Suprapubic skin (tissue), 4 donors: ENCODE measurements at regions not wholly inside any gene's neighbourhood (a gene's known extent, or its start where the extent isn't known, plus 50 kb on each side); places are given as distances from the start of the nearest gene placed in this dataset.

Experiments used
- EP300 ChIP-seq: sonication (generic); formaldehyde crosslinking; IDR thresholded peaks from one replicate; pipeline ENCODE4 v1.6.1; 2017; ENCODE audit warnings: antibody characterized with exemption
- POLR2A ChIP-seq, 2 donors: fragments of 450-650 bp; IDR thresholded peaks; one replicate each; pipeline ENCODE4 v1.6.1; 2017; ENCODE audit warnings: antibody characterized with exemption in 2 of 2, mild to moderate bottlenecking in 2 of 2, moderate library complexity in 2 of 2
- POLR2AphosphoS5 ChIP-seq, 3 donors: sonication (generic); formaldehyde crosslinking; IDR thresholded peaks; one replicate each; pipeline ENCODE4 v1.6.1; 2017; ENCODE audit warnings: antibody characterized with exemption in 3 of 3
- TF ChIP-seq, protein P1 (sequence below), 2 donors: fragments of 200-600 bp in 1 of 2; fragments of 450-650 bp in 1 of 2; sonication (generic) in 1 of 2; IDR thresholded peaks; one replicate each; pipeline ENCODE4 v1.5.1; 2016 to 2019; ENCODE audit warnings: antibody characterized with exemption in 2 of 2, mild to moderate bottlenecking in 1 of 2, moderate library complexity in 1 of 2

DNA sequence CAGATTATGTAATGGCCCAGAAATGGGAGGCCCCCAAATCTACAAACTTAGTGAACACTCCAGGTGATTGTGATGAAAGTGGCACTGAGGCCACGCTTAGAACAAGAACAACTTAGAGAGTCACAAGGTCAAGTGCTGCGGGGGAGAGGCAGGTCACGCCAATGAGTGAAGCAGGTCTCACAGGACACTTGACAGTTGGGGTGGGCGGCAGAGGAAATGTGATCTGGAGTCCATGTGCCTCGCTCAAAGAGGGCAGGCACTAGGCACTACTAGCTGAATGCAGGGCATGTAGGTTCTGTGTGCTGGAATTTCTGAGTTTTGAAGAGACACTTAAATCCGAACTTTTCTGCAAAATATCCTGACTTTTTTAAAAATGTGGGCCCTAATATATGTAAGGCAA lies 193.2 kb upstream of the RORB start:
- TF ChIP-seq, protein P1, sequence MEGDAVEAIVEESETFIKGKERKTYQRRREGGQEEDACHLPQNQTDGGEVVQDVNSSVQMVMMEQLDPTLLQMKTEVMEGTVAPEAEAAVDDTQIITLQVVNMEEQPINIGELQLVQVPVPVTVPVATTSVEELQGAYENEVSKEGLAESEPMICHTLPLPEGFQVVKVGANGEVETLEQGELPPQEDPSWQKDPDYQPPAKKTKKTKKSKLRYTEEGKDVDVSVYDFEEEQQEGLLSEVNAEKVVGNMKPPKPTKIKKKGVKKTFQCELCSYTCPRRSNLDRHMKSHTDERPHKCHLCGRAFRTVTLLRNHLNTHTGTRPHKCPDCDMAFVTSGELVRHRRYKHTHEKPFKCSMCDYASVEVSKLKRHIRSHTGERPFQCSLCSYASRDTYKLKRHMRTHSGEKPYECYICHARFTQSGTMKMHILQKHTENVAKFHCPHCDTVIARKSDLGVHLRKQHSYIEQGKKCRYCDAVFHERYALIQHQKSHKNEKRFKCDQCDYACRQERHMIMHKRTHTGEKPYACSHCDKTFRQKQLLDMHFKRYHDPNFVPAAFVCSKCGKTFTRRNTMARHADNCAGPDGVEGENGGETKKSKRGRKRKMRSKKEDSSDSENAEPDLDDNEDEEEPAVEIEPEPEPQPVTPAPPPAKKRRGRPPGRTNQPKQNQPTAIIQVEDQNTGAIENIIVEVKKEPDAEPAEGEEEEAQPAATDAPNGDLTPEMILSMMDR (IDR thresholded peaks at IDR 0.05) = no peak
- no peak for TF ChIP-seq EP300
- TF ChIP-seq POLR2AphosphoS5 (IDR thresholded peaks at IDR 0.05) = no peak
- TF ChIP-seq POLR2A (IDR thresholded peaks at IDR 0.05) = no peak
